ENCODE measurements at regions not wholly inside any gene's neighbourhood (a gene's known extent, or its start where the extent isn't known, plus 50 kb on each side); places are given as distances from the start of the nearest gene placed in this dataset.

- H3K4me3 ChIP-seq (ENCODE audit: low read depth, low read length): no peak overlapping the region
- TF ChIP-seq, protein P1, sequence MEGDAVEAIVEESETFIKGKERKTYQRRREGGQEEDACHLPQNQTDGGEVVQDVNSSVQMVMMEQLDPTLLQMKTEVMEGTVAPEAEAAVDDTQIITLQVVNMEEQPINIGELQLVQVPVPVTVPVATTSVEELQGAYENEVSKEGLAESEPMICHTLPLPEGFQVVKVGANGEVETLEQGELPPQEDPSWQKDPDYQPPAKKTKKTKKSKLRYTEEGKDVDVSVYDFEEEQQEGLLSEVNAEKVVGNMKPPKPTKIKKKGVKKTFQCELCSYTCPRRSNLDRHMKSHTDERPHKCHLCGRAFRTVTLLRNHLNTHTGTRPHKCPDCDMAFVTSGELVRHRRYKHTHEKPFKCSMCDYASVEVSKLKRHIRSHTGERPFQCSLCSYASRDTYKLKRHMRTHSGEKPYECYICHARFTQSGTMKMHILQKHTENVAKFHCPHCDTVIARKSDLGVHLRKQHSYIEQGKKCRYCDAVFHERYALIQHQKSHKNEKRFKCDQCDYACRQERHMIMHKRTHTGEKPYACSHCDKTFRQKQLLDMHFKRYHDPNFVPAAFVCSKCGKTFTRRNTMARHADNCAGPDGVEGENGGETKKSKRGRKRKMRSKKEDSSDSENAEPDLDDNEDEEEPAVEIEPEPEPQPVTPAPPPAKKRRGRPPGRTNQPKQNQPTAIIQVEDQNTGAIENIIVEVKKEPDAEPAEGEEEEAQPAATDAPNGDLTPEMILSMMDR (IDR thresholded peaks at IDR 0.05; ENCODE audit: borderline replicate concordance, insufficient read depth, low read depth, low read length): no peak
These were observed 588.3 kb downstream of the SLC16A7 start for GRCh38 chr12:60184096-60184495.

- no peak overlapping the region for H3K4me3 ChIP-seq (ENCODE audit: low read depth, low read length)
- TF ChIP-seq, protein P1 (IDR thresholded peaks at IDR 0.05; ENCODE audit: borderline replicate concordance, insufficient read depth, low read depth, low read length): no peak
These were observed 589.2 kb downstream of the SLC16A7 start for GRCh38 chr12:60185060-60185459.

- TF ChIP-seq, protein P1 (IDR thresholded peaks at IDR 0.05; ENCODE audit: borderline replicate concordance, insufficient read depth, low read depth, low read length): no peak
- no peak overlapping the region for H3K4me3 ChIP-seq (ENCODE audit: low read depth, low read length)
These were observed 595.4 kb downstream of the SLC16A7 start for GRCh38 chr12:60191271-60191670.

DNA sequence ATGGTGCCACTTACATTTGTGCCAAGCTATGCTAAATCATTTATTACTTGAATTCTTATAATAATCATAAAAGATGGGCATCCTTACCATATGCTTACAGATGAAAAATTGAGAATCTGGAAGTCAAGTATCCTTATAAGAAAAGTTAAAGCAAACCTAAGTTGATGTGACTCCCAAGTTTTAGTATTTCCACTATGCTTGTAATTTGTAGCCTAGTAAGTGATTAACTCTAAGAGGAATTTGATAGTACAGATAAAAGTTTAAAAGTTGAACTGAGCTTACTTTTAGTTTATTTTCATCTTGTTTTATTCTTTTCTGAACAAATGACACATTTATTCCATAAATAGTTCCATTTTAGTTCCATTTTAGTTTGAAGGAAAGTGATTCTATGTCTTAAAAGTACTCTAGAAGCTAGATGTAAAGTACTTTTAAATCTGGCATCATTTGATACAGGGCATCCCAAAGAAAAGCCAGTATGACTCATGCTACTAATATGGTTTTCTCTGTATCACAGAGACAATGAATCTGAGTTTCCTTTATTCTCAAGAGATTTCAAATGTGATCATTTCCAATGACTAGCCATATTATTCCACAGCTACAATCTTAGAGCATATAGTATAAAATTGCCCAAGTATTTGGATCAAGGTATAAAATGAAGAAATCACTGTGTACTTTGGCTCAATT, 596.0 kb downstream of the SLC16A7 start:
- TF ChIP-seq, protein P1 (IDR thresholded peaks at IDR 0.05; ENCODE audit: borderline replicate concordance, insufficient read depth, low read depth, low read length): no peak

DNA sequence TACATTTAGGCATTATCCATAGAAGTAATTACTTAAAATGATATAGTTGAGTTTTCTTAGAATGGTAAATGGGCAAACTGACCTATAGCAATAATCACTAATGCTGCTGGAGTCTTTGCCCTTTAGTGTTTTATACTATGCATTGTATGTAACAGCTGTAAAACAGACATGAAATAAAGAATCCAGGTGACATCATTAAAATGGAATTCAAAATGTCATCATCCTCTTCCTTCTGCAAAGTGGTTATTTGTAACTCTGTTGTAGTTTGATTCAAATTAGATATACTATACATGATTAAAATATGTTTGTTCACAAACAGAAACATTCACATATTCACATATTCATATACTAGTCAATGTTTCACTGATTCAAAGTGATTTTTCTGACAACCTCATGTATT, 598.8 kb downstream of the SLC16A7 start:
- no peak overlapping the region for H3K4me3 ChIP-seq (ENCODE audit: low read depth, low read length)
- TF ChIP-seq, protein P1 (IDR thresholded peaks at IDR 0.05; ENCODE audit: borderline replicate concordance, insufficient read depth, low read depth, low read length): no peak

More for the DNA sequence above, 596.0 kb downstream of the SLC16A7 start:
- H3K4me3 ChIP-seq (ENCODE audit: low read depth, low read length): no peak overlapping the region

- TF ChIP-seq, protein P1 (IDR thresholded peaks at IDR 0.05; ENCODE audit: borderline replicate concordance, insufficient read depth, low read depth, low read length): no peak
- no peak overlapping the region for H3K4me3 ChIP-seq (ENCODE audit: low read depth, low read length)
These were observed 599.7 kb downstream of the SLC16A7 start for GRCh38 chr12:60195483-60195882.

DNA sequence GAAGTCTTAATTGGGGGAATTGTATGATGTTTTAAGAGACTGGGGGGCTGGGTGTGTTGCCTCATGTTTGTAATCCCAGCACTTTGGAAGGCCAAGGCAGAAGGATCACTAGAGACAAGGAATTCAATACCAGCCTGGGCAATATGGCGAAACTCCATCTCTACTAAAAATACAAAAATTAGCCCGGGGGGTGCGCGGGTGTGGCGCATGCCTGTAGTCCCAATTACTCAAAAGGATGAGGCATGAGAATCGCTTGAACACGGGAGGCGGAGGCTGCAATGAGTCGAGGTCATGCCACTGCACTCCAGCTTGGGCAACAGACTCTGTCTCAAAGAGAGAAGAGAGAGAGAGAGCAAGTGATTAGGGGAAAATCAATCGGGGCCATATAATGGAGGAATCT, 600.5 kb downstream of the SLC16A7 start:
- H3K4me3 ChIP-seq (ENCODE audit: low read depth, low read length): no peak overlapping the region
- TF ChIP-seq, protein P1 (IDR thresholded peaks at IDR 0.05; ENCODE audit: borderline replicate concordance, insufficient read depth, low read depth, low read length): no peak

Data from GM12875 (cell line).